Transverse colon (tissue), 4 donors: ENCODE measurements at regions not wholly inside any gene's neighbourhood (a gene's known extent, or its start where the extent isn't known, plus 50 kb on each side); places are given as distances from the start of the nearest gene placed in this dataset.

Experiments used
- CTCF ChIP-seq, 5 experiments: fragments of 200-600 bp in 3 of 5; fragments of 450-650 bp in 2 of 5; sonication (generic) in 3 of 5; IDR thresholded peaks; 1 replicate in 2 of 5; 2 replicates in 3 of 5; pipeline ENCODE4 v1.5.1; 2016 to 2017; ENCODE audit warnings: antibody characterized with exemption in 5 of 5, inconsistent platforms in 3 of 5, mild to moderate bottlenecking in 2 of 5, moderate library complexity in 1 of 5
- POLR2AphosphoS5 ChIP-seq, 3 donors: sonication (generic); formaldehyde crosslinking; IDR thresholded peaks; one replicate each; pipeline ENCODE4 v1.6.1; 2016; ENCODE audit warnings: antibody characterized with exemption in 3 of 3

- TF ChIP-seq CTCF (IDR thresholded peaks at IDR 0.05) (no peak), POLR2AphosphoS5 (IDR thresholded peaks at IDR 0.05) (no peak)
Observed at GRCh38 chr9:759541-759940, 82.0 kb upstream of the DMRT1 start.
